AG04450 (cell line): ENCODE measurements at regions not wholly inside any gene's neighbourhood (a gene's known extent, or its start where the extent isn't known, plus 50 kb on each side); places are given as distances from the start of the nearest gene placed in this dataset.
A peak's percentile ranks its signal among the peaks of the same experiment; 100 is the strongest.
"Not testable (repeated sequence)": the region's sequence is repeated elsewhere in the genome, so short reads cannot be mapped to it uniquely, and the experiment has no call there.

Experiments
- CTCF ChIA-PET: fragments of 300-600, 350-600 bp; formaldehyde crosslinking; extraction: SDS; loops from one replicate; lab custom pipeline; 2022; ENCODE audit warnings: antibody characterized with exemption, inconsistent platforms; lab: Charles Lee
- POLR2A ChIA-PET: fragments of 350-600 bp; formaldehyde crosslinking; extraction: SDS; loops from one replicate; lab custom pipeline; 2021; ENCODE audit warnings: antibody characterized with exemption, inconsistent platforms; lab: Yijun Ruan, JAX
- DNase-seq: peaks from one replicate; pipeline ENCODE4 v3.0.0-alpha.2; 2011; ENCODE audit warnings: low read depth, low spot score
- H3K27ac ChIP-seq: one replicate; pipeline ENCODE4 v1.5.1; 2012; ENCODE audit warnings: low read depth, low read length, control low read depth
- H3K27me3 ChIP-seq: one replicate; pipeline ENCODE4 v1.6.0; 2012; ENCODE audit warnings: low read length; ENCODE audit not compliant: control insufficient read depth, insufficient read depth
- H3K4me3 ChIP-seq: 2 replicates; pipeline ENCODE4 v1.5.1; 2011; ENCODE audit warnings: mild to moderate bottlenecking, low read depth, low read length, control low read depth
- H3K9me3 ChIP-seq: 2 replicates; pipeline ENCODE4 v1.5.1; 2012; ENCODE audit warnings: low read length; ENCODE audit not compliant: control insufficient read depth, insufficient read depth
- TF ChIP-seq, protein P1 (sequence below): IDR thresholded peaks from 2 replicates; pipeline ENCODE4 v1.5.1; 2011; ENCODE audit warnings: low read depth, low read length, control low read depth, inconsistent platforms

DNA sequence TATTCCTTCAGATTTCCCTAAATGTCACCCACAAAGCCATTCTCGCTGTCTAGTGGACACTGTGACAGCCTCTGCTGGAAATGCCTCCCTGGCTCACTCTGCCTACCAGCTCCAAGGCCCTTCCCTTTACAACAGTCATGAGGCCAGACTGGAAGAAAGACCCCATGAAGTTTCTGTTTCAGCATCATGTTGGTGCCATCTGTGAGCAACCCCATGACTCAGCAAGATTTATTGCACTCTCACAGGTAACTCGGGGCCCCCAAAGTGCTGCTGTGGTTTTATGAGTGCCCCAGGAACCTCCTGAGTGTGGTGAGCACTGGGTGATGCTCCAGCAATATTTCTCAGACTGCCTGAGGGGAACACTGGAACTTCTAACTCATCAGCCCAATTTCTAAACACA is 218.6 kb downstream of the ZNF33B start:
- ChIA-PET POLR2A (no interaction called here), CTCF (no interaction called here)
- TF ChIP-seq, protein P1, sequence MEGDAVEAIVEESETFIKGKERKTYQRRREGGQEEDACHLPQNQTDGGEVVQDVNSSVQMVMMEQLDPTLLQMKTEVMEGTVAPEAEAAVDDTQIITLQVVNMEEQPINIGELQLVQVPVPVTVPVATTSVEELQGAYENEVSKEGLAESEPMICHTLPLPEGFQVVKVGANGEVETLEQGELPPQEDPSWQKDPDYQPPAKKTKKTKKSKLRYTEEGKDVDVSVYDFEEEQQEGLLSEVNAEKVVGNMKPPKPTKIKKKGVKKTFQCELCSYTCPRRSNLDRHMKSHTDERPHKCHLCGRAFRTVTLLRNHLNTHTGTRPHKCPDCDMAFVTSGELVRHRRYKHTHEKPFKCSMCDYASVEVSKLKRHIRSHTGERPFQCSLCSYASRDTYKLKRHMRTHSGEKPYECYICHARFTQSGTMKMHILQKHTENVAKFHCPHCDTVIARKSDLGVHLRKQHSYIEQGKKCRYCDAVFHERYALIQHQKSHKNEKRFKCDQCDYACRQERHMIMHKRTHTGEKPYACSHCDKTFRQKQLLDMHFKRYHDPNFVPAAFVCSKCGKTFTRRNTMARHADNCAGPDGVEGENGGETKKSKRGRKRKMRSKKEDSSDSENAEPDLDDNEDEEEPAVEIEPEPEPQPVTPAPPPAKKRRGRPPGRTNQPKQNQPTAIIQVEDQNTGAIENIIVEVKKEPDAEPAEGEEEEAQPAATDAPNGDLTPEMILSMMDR: no peak
- Histone ChIP-seq H3K9me3 (peaks cover 24% of the 10 kb centered on the region), H3K4me3 (no peak overlapping the region), H3K27ac (no peak overlapping the region), H3K27me3 (no peaks in the 10 kb centered on the region)
- no peak for DNase-seq

- no peak overlapping the region for H3K4me3 ChIP-seq
- no peak for DNase-seq
- no peak overlapping the region for H3K27ac ChIP-seq
- POLR2A ChIA-PET: no interaction called here
- H3K9me3 ChIP-seq: peaks cover 18% of the 10 kb centered on the region
- CTCF ChIA-PET: no interaction called here
- no peaks in the 10 kb centered on the region for H3K27me3 ChIP-seq
- TF ChIP-seq, protein P1: no peak
Measured at GRCh38 chr10:42380926-42381547, 257.3 kb downstream of the ZNF33B start.

DNA sequence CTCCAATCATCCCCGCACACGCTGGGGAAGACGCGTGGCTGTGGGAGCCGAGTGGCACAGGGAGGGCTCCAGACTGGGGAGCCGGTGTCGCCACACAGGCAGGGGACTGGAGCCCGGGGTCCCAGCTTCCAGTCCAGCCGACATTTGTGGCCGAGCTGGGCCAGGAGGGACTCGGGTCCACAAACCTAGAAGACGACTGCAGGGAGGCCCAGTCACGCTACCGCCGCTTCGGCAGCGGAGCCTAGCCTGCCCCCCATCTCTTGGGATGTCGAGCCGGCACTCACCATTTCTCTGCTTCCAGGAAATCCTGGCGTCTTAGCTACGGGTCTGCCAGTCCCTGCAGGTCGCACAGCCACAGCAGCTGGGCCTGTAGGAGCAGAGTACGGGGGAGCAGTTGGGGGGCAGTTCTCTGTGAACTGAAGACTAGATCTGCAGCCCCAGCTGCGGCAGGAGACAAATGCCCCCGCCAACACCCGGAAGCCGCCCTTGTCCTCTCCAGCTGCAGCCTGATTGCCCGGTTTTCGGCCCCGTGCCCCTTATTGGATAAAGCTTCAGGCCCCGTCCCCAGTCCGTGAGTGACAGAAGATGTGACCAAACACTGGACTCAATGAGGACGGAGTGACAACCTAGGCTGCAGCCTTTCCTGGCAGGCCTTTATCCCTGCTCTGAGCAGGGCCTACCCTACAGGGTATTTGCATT is 270.7 kb downstream of the ZNF33B start:
- POLR2A ChIA-PET: no interaction called here
- Histone ChIP-seq H3K27ac (no peak overlapping the region), H3K27me3 (no peaks in the 10 kb centered on the region), H3K9me3 (peaks cover 28% of the 10 kb centered on the region), H3K4me3 (peak overlapping the region; percentile 56)
- CTCF ChIA-PET: no interaction called here
- TF ChIP-seq, protein P1: no peak
- peak; percentile 41 for DNase-seq

DNA sequence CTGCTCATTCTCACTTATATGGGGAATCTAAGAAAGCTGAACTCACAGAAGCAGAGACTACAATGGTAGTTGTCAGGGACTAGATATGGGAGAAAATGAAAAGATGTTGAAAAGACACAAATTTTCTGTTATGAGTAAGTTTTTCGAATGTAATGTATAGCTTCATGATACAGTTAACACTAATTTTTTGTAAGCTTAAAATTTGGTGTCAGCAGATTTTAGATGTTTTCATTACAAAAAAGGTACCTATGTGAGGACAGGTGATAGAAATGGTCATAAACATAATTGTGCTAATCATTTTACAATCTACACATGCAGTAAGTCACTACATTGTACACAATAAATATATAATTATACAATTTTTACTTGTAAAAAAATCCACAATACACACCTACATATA is 286.6 kb downstream of the ZNF33B start:
- ChIA-PET CTCF (no interaction called here), POLR2A (no interaction called here)
- Histone ChIP-seq H3K27me3 (no peaks in the 10 kb centered on the region), H3K4me3 (no peak overlapping the region), H3K9me3 (peaks cover 3% of the 10 kb centered on the region; the same call in 1 of the 2 replicates), H3K27ac (no peak overlapping the region)
- DNase-seq: no peak
- TF ChIP-seq, protein P1: no peak

DNA sequence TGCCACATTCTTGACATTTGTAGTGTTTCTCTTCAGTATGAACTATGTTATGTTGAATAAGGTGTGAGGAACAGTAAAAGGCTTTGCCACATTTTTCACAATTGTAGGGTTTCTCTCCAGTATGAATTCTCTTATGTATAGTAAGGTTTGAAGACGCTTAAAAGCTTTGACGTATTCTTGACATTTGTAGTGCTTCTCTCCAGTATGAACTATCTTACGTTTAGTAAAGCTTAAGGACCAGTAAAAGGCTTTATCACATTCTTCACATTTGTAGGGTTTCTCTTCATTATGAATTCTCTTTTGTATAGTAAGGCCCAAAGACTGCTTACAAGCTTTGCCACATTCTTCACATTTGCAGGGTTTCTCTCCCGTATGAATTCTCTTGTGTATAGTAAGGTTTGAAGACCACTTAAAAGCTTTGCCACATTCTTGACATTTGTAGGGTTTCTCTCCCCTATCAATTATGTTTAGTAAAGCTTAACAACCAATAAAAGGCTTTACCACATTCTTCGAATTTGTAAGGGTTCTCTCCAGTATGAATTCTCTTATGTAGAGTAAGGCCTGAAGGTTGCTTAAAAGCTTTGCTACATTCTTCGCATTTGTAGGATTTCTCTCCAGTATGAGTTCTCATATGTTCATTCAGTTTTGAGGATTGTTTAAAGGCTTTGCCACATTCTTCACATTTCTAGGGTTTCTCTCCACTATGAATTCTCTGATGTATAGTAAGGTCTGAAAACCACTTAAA is 301.6 kb downstream of the ZNF33B start:
- CTCF ChIA-PET, H3K27me3 ChIP-seq, POLR2A ChIA-PET, H3K4me3 ChIP-seq, DNase-seq, H3K27ac ChIP-seq: not testable (repeated sequence)
- peaks cover 12% of the 10 kb centered on the region for H3K9me3 ChIP-seq

DNA sequence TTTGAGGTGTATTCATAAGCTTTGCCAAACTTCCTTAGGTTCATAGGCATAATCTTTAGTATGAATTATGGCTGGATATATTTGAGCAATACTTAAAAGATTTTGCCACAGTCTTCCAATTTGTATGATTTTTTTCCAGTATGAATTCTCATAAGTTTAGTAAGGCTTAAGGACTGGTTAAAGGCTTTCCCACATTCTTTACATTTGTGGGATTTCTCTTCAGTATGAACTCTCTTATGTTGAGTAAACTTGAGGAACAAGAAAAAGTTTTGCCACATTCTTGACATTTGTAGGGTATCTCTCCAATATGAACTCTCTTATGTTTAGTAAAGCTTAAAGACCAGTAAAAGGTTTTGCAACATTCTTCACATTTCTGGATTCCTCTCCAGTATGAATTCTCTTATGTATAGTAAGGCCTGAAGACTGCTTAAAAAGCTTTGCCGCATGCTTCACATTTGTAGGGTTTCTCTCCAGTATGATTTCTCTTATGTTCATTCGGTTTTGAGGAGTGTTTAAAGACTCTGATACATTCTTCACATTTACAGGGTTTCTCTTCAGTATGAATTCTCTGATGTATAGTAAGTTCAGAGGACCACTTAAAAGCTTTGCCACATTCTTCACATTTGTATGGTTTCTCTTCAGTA is 302.6 kb downstream of the ZNF33B start:
- H3K4me3 ChIP-seq, DNase-seq, H3K9me3 ChIP-seq, H3K27me3 ChIP-seq, POLR2A ChIA-PET, H3K27ac ChIP-seq, CTCF ChIA-PET: not testable (repeated sequence)
